OCI-LY1 (cell line): ENCODE measurements at regions not wholly inside any gene's neighbourhood (a gene's known extent, or its start where the extent isn't known, plus 50 kb on each side); places are given as distances from the start of the nearest gene placed in this dataset.
"Not testable (repeated sequence)": the region's sequence is repeated elsewhere in the genome, so short reads cannot be mapped to it uniquely, and the experiment has no call there.

Experiments used
- H2AFZ ChIP-seq: fragments of 200-600 bp; sonication (generic), shearing (Covaris generic); 2 replicates; pipeline ENCODE4 v1.6.0; 2014; ENCODE audit warnings: antibody characterized with exemption, mild to moderate bottlenecking, low read length
- H3F3A ChIP-seq: fragments of 200-600 bp; sonication (generic), shearing (Covaris generic); 2 replicates; pipeline ENCODE4 v1.6.0; 2014; ENCODE audit warnings: mild to moderate bottlenecking, antibody characterized with exemption, low read length, moderate library complexity; ENCODE audit not compliant: insufficient read depth
- H3K27ac ChIP-seq: fragments of 200-600 bp; sonication (generic); 2 replicates; pipeline ENCODE4 v1.5.1; 2014; ENCODE audit warnings: low read length, mixed run types, mild to moderate bottlenecking, low read depth; ENCODE audit not compliant: poor library complexity, severe bottlenecking
- H3K27me3 ChIP-seq: fragments of 200-600 bp; sonication (generic); 2 replicates; pipeline ENCODE4 v1.6.0; 2014; ENCODE audit warnings: antibody characterized with exemption, mild to moderate bottlenecking, low read length, moderate library complexity; ENCODE audit not compliant: insufficient read depth
- H3K36me3 ChIP-seq: fragments of 200-600 bp; sonication (generic); 2 replicates; pipeline ENCODE4 v1.6.1; 2014; ENCODE audit warnings: mild to moderate bottlenecking, antibody characterized with exemption, low read length, moderate library complexity, mixed read lengths; ENCODE audit not compliant: insufficient read depth
- H3K4me1 ChIP-seq: fragments of 200-600 bp; sonication (generic); 2 replicates; pipeline ENCODE4 v1.5.1; 2014; ENCODE audit warnings: mild to moderate bottlenecking, low read length, moderate library complexity; ENCODE audit not compliant: insufficient read depth, severe bottlenecking
- H3K4me2 ChIP-seq: fragments of 200-600 bp; sonication (generic), shearing (Covaris generic); 2 replicates; pipeline ENCODE4 v1.6.1; 2014; ENCODE audit warnings: low read length
- H3K4me3 ChIP-seq: fragments of 200-600 bp; sonication (generic); 2 replicates; pipeline ENCODE4 v1.5.1; 2014; ENCODE audit warnings: low read length, low read depth, mild to moderate bottlenecking, mixed read lengths; ENCODE audit not compliant: poor library complexity, severe bottlenecking
- H3K79me2 ChIP-seq: fragments of 200-600 bp; shearing (Covaris generic); 2 replicates; pipeline ENCODE4 v1.6.1; 2016; ENCODE audit warnings: mixed run types, low read length, mixed read lengths; ENCODE audit not compliant: insufficient read depth
- H3K9ac ChIP-seq: fragments of 200-600 bp; sonication (generic), shearing (Covaris generic); 2 replicates; pipeline ENCODE4 v1.6.1; 2014; ENCODE audit warnings: mild to moderate bottlenecking, low read length, mixed read lengths
- H3K9me2 ChIP-seq: fragments of 200-600 bp; sonication (generic), shearing (Covaris generic); 2 replicates; pipeline ENCODE4 v1.6.1; 2014; ENCODE audit warnings: low read depth, mild to moderate bottlenecking, low read length, mixed read lengths
- H3K9me3 ChIP-seq: fragments of 200-600 bp; shearing (Covaris generic); 2 replicates; pipeline ENCODE4 v1.6.1; 2014; ENCODE audit warnings: low read length, mixed read lengths
- H4K20me1 ChIP-seq: fragments of 200-600 bp; sonication (generic), shearing (Covaris generic); 2 replicates; pipeline ENCODE4 v1.6.0; 2016; ENCODE audit warnings: mild to moderate bottlenecking, low read length; ENCODE audit not compliant: insufficient read depth
- EZH2 ChIP-seq: fragments of 200-600 bp; sonication (generic), shearing (Covaris generic); IDR thresholded peaks from 2 replicates; pipeline ENCODE4 v1.8.0; 2017; ENCODE audit warnings: borderline replicate concordance, mixed run types, mild to moderate bottlenecking, antibody characterized with exemption, low read length, moderate library complexity, mixed read lengths
- TF ChIP-seq, protein P1 (sequence below): fragments of 200-600 bp; sonication (generic), shearing (Covaris generic); IDR thresholded peaks from 2 replicates; pipeline ENCODE4 v1.5.1; 2017; ENCODE audit warnings: mild to moderate bottlenecking, antibody characterized with exemption, low read length, moderate library complexity, mixed read lengths

DNA sequence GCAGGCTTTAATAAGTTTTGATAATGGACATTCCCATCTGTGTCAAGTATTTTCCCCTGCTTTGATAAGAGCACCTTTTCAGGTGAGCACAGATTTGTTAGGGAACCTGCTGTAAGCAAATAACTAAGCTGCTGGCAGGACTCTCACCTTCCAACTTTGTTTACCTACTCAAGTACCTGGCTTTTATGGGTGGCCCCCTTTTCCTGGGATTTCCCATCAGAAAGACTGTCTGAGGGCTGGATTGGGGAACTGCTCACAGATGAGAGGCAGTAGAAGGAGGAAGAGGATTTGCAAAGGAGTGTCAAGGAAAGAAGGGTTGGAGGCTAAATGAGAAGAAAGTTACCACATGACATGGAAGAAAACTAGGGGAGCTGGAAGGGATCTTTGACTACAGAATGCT lies 210.1 kb upstream of the RIMS1 start:
- TF ChIP-seq EZH2 = no peak
- TF ChIP-seq, protein P1, sequence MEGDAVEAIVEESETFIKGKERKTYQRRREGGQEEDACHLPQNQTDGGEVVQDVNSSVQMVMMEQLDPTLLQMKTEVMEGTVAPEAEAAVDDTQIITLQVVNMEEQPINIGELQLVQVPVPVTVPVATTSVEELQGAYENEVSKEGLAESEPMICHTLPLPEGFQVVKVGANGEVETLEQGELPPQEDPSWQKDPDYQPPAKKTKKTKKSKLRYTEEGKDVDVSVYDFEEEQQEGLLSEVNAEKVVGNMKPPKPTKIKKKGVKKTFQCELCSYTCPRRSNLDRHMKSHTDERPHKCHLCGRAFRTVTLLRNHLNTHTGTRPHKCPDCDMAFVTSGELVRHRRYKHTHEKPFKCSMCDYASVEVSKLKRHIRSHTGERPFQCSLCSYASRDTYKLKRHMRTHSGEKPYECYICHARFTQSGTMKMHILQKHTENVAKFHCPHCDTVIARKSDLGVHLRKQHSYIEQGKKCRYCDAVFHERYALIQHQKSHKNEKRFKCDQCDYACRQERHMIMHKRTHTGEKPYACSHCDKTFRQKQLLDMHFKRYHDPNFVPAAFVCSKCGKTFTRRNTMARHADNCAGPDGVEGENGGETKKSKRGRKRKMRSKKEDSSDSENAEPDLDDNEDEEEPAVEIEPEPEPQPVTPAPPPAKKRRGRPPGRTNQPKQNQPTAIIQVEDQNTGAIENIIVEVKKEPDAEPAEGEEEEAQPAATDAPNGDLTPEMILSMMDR = no peak
- H3K4me3 ChIP-seq = no peak overlapping the region
- no peaks in the 10 kb centered on the region for H3K9me3 ChIP-seq
- H3K36me3 ChIP-seq = no peaks in the 10 kb centered on the region
- no peaks in the 10 kb centered on the region for H3K4me1 ChIP-seq
- H3K27me3 ChIP-seq = no peaks in the 10 kb centered on the region
- H3K9me2 ChIP-seq = no peaks in the 10 kb centered on the region
- no peak overlapping the region for H3K4me2 ChIP-seq
- H4K20me1 ChIP-seq = no peaks in the 10 kb centered on the region
- no peaks in the 10 kb centered on the region for H3K79me2 ChIP-seq
- H2AFZ ChIP-seq = no peak overlapping the region
- no peak overlapping the region for H3K9ac ChIP-seq
- H3F3A ChIP-seq = no peaks in the 10 kb centered on the region
- H3K27ac ChIP-seq = no peak overlapping the region

DNA sequence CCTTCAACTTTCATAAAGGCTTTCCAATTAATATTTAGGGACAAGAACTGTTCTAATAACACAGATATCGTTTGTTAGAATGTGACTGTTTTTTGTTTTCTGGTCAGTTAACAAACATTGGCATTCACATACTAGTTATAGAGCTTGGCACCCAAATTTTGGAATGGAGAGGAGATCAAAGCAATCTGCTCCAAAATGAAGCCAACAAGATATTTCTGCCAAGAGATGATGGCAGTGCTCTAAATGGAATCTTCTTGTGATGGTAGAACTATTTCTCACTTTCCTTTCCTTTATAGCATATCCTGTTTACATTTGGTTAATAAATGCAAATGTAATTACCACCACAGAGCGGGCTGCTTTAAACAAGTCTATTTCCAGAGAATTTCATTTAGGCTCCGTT lies 208.3 kb upstream of the RIMS1 start:
- H3K4me1 ChIP-seq = no peaks in the 10 kb centered on the region
- H3F3A ChIP-seq = no peaks in the 10 kb centered on the region
- no peaks in the 10 kb centered on the region for H4K20me1 ChIP-seq
- H3K9ac ChIP-seq = no peak overlapping the region
- H3K27me3 ChIP-seq = no peaks in the 10 kb centered on the region
- H3K36me3 ChIP-seq = no peaks in the 10 kb centered on the region
- no peak overlapping the region for H2AFZ ChIP-seq
- H3K9me3 ChIP-seq = no peaks in the 10 kb centered on the region
- H3K4me3 ChIP-seq = no peak overlapping the region
- H3K27ac ChIP-seq = no peak overlapping the region
- no peak for TF ChIP-seq EZH2
- TF ChIP-seq, protein P1 = no peak
- H3K4me2 ChIP-seq = no peak overlapping the region
- H3K79me2 ChIP-seq = no peaks in the 10 kb centered on the region
- no peaks in the 10 kb centered on the region for H3K9me2 ChIP-seq

DNA sequence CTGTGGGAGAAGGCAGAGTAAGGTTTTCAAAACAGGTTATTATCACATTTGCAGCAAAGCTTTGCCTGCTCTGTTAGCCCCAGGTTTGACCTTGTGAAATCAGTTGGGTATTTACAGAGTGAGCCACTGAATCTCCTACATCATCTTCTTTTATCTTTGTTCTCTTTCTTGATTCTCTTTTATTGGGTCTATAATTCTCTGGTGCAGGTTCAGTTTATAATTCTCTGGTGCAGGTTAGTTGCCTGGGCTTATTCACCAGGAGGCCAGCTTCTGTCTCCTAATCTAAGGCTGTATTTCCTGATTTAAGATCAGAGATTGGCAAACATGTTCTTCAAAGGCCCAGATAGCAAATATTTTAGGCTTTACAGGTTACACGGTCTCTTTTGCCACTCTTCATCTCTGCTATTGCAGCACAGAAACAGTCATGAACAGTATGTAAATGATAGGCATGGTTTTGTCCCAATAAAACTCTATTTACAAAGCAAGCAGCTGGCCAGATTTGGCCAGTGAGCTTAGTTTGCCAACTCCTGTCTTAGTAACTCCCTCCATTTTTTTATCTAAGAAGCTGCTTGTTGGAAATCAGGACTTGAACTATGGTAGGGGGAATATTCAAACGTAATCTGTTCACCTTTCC lies 205.0 kb upstream of the RIMS1 start:
- no peaks in the 10 kb centered on the region for H3K79me2 ChIP-seq
- no peak overlapping the region for H3K4me2 ChIP-seq
- H3K27ac ChIP-seq = no peak overlapping the region
- H3K27me3 ChIP-seq = no peaks in the 10 kb centered on the region
- no peak overlapping the region for H2AFZ ChIP-seq
- no peaks in the 10 kb centered on the region for H3K4me1 ChIP-seq
- H4K20me1 ChIP-seq = no peaks in the 10 kb centered on the region; the same call in 1 of the 2 replicates
- no peak for TF ChIP-seq EZH2
- TF ChIP-seq, protein P1 = no peak
- H3K36me3 ChIP-seq = no peaks in the 10 kb centered on the region
- H3K9me2 ChIP-seq = no peaks in the 10 kb centered on the region
- H3K4me3 ChIP-seq = no peak overlapping the region
- no peaks in the 10 kb centered on the region for H3F3A ChIP-seq
- no peaks in the 10 kb centered on the region for H3K9me3 ChIP-seq
- no peak overlapping the region for H3K9ac ChIP-seq

DNA sequence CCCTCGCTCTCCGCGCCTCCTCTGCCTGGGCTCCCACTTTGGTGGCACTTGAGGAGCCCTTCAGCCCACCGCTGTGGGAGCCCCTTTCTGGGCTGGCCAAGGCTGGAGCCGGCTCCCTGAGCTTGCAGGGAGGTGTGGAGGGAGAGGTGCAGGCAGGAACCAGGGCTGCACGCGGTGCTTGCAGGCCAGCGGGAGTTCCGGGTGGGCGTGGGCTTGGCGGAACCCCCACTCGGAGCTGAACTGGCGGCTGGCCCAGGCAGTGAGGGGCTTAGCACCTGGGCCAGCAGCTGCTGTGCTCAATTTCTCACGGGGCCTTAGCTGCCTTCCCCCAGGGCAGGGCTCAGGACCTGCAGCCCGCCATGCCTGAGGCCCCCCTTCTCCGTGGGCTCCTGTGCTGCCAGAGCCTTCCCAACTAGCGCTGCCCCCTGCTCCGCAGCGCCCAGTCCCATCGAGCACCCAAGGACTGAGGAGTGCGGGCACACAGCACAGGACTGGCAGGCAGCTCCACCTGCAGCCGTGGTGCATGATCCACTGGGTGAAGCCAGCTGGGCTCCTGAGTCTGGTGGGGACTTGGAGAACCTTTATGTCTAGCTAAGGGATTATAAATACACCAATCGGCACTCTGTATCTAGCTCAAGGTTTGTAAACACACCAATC lies 200.2 kb upstream of the RIMS1 start:
- not testable (repeated sequence) for H3F3A ChIP-seq, H3K9me3 ChIP-seq, H3K36me3 ChIP-seq, H3K4me2 ChIP-seq, H2AFZ ChIP-seq, H3K4me1 ChIP-seq, H3K9ac ChIP-seq, H3K9me2 ChIP-seq, H3K27me3 ChIP-seq, H4K20me1 ChIP-seq, H3K27ac ChIP-seq, H3K4me3 ChIP-seq, H3K79me2 ChIP-seq
